HCT116 (cell line): ENCODE measurements at regions not wholly inside any gene's neighbourhood (a gene's known extent, or its start where the extent isn't known, plus 50 kb on each side); places are given as distances from the start of the nearest gene placed in this dataset.

Experiments used
- ATAC-seq: fragments of 200-7000 bp; cut with Tn5 transposase; 2 replicates; pipeline ENCODE4 v1.9.1; 2020; ENCODE audit warnings: mild to moderate bottlenecking, moderate library complexity
- BruUV-seq: library from RNA; stranded (reverse); fragments of 400-500 nt; replicated peaks from 2 replicates; lab custom pipeline; 2021; lab: Mats Ljungman, UMichigan
- CTCF ChIA-PET: fragments of 300-600 bp; sonication (Branson Sonifier 250); formaldehyde crosslinking; loops from one replicate; lab custom pipeline; 2021; ENCODE audit warnings: antibody characterized with exemption; lab: Charles Lee
- POLR2A ChIA-PET: fragments of 300-600, 350-600 bp; sonication (Branson Sonifier 250); formaldehyde crosslinking; loops from one replicate; lab custom pipeline; 2021; ENCODE audit warnings: antibody characterized with exemption; lab: Charles Lee
- RAD21 ChIA-PET, 2 experiments: fragments of 300-600 bp; sonication (Branson Sonifier 250); formaldehyde crosslinking; loops; one replicate each; lab custom pipeline; 2023; ENCODE audit warnings: low total read pairs in 2 of 2; ENCODE audit not compliant: uncharacterized antibody in 2 of 2, unreplicated experiment in 2 of 2, low non-redundant PET in 1 of 2; lab: Charles Lee
- DNase-seq: peaks from one replicate; pipeline ENCODE4 v3.0.0-alpha.2; 2010; ENCODE audit warnings: low read depth, low spot score
- H2AFZ ChIP-seq: fragments of 200-600 bp; shearing (Covaris generic), sonication (generic); 2 replicates; pipeline ENCODE4 v1.6.1; 2017; ENCODE audit warnings: low read depth, mixed run types, mixed read lengths, antibody characterized with exemption, low read length; ENCODE audit not compliant: poor library complexity, severe bottlenecking
- H3K27ac ChIP-seq: 2 replicates; pipeline ENCODE4 v1.5.1; 2012; ENCODE audit warnings: low read depth, low read length
- H3K27me3 ChIP-seq: fragments of 200-600 bp; sonication (generic); 2 replicates; pipeline ENCODE4 v1.6.1; 2016; ENCODE audit warnings: mixed run types, low read length, mixed read lengths; ENCODE audit not compliant: insufficient read depth
- H3K36me3 ChIP-seq, 2 experiments: fragments of 200-500 bp in 1 of 2; fragments of 200-600 bp in 1 of 2; sonication (Bioruptor generic) in 1 of 2; sonication (generic) in 1 of 2; 2 replicates each; pipeline versions ENCODE4 v1.5.1 to v1.6.1; 2014 to 2016; ENCODE audit warnings: low read length in 2 of 2, inconsistent platforms in 1 of 2, mixed read lengths in 1 of 2, mixed run types in 1 of 2; ENCODE audit not compliant: insufficient read depth in 2 of 2, control insufficient read depth in 1 of 2
- H3K4me1 ChIP-seq, 2 experiments: fragments of 200-600 bp in 1 of 2; sonication (generic) in 1 of 2; 2 replicates each; pipeline versions ENCODE4 v1.5.1 to v1.6.1; 2012 to 2017; ENCODE audit warnings: low read length in 2 of 2, inconsistent platforms in 1 of 2, mild to moderate bottlenecking in 1 of 2, mixed read lengths in 1 of 2, mixed run types in 1 of 2, moderate library complexity in 1 of 2; ENCODE audit not compliant: insufficient read depth in 2 of 2, control insufficient read depth in 1 of 2
- H3K4me2 ChIP-seq: fragments of 200-600 bp; sonication (generic); 2 replicates; pipeline ENCODE4 v1.6.1; 2017; ENCODE audit warnings: mixed run types, low read length, mixed read lengths
- H3K4me3 ChIP-seq, 2 experiments: fragments of 200-600 bp in 1 of 2; sonication (generic) in 1 of 2; replicated peaks in 1 of 2; 2 replicates each; pipeline ENCODE4 v1.5.1; 2011 to 2016; ENCODE audit warnings: low read length in 2 of 2, control low read depth in 1 of 2, low read depth in 1 of 2, mild to moderate bottlenecking in 1 of 2, mixed read lengths in 1 of 2, mixed run types in 1 of 2
- H3K79me2 ChIP-seq: fragments of 200-600 bp; sonication (generic); 2 replicates; pipeline ENCODE4 v1.6.1; 2017; ENCODE audit warnings: mild to moderate bottlenecking, mixed run types, low read length, moderate library complexity, mixed read lengths; ENCODE audit not compliant: insufficient read depth
- H3K9ac ChIP-seq: fragments of 200-600 bp; sonication (generic); 2 replicates; pipeline ENCODE4 v1.6.1; 2016; ENCODE audit warnings: low read length, mixed read lengths
- H3K9me2 ChIP-seq: fragments of 200-600 bp; sonication (generic), shearing (Covaris generic); 2 replicates; pipeline ENCODE4 v1.6.1; 2017; ENCODE audit warnings: mixed run types, mild to moderate bottlenecking, moderate library complexity; ENCODE audit not compliant: insufficient read depth
- H3K9me3 ChIP-seq, 2 experiments: fragments of 200-500 bp in 1 of 2; fragments of 200-600 bp in 1 of 2; sonication (Bioruptor generic) in 1 of 2; sonication (generic) in 1 of 2; 2 replicates each; pipeline ENCODE4 v1.6.1; 2014 to 2017; ENCODE audit warnings: low read length in 2 of 2, mixed read lengths in 2 of 2, inconsistent platforms in 1 of 2, low read depth in 1 of 2, mild to moderate bottlenecking in 1 of 2, mixed run types in 1 of 2, moderate library complexity in 1 of 2; ENCODE audit not compliant: control insufficient read depth in 1 of 2, insufficient read depth in 1 of 2
- H4K20me1 ChIP-seq: fragments of 200-600 bp; sonication (generic), shearing (Covaris generic); 2 replicates; pipeline ENCODE4 v1.6.1; 2017; ENCODE audit warnings: mixed run types, mild to moderate bottlenecking, moderate library complexity; ENCODE audit not compliant: insufficient read depth
- CBX3 ChIP-seq: IDR thresholded peaks from 2 replicates; pipeline ENCODE4 v1.6.1; 2012; ENCODE audit warnings: low read depth
- CEBPB ChIP-seq: IDR thresholded peaks from 2 replicates; pipeline ENCODE4 v1.6.1; 2012; ENCODE audit warnings: low read depth
- EGR1 ChIP-seq: IDR thresholded peaks from 2 replicates; pipeline ENCODE4 v1.6.1; 2012; ENCODE audit warnings: low read depth
- ELF1 ChIP-seq: IDR thresholded peaks from 2 replicates; pipeline ENCODE4 v1.6.1; 2012; ENCODE audit warnings: low read depth, borderline replicate concordance
- EZH2 ChIP-seq: fragments of 200-600 bp; sonication (generic); IDR thresholded peaks from 2 replicates; pipeline ENCODE4 v1.6.1; 2017; ENCODE audit warnings: antibody characterized with exemption, mixed run types
- EZH2phosphoT487 ChIP-seq: fragments of 200-600 bp; IDR thresholded peaks from 2 replicates; pipeline ENCODE4 v1.6.1; 2018; ENCODE audit warnings: antibody characterized with exemption, borderline replicate concordance
- FOSL1 ChIP-seq: IDR thresholded peaks from 2 replicates; pipeline ENCODE4 v1.6.1; 2012; ENCODE audit warnings: low read depth
- POLR2A ChIP-seq: IDR thresholded peaks from 2 replicates; pipeline ENCODE4 v1.7.0; 2011; ENCODE audit warnings: borderline replicate concordance; ENCODE audit not compliant: insufficient read depth, insufficient read length; ENCODE audit errors: extremely low read depth
- POLR2AphosphoS5 ChIP-seq: IDR thresholded peaks from 2 replicates; pipeline ENCODE4 v1.6.1; 2011; ENCODE audit warnings: mild to moderate bottlenecking, low read depth, low read length, moderate library complexity
- RAD21 ChIP-seq: IDR thresholded peaks from 2 replicates; pipeline ENCODE4 v1.6.1; 2012; ENCODE audit warnings: low read depth, mild to moderate bottlenecking
- REST ChIP-seq: IDR thresholded peaks from 2 replicates; pipeline ENCODE4 v1.6.1; 2012; ENCODE audit warnings: low read depth
- SIN3A ChIP-seq: IDR thresholded peaks from 2 replicates; pipeline ENCODE4 v1.6.1; 2012; ENCODE audit warnings: low read depth
- SP1 ChIP-seq: IDR thresholded peaks from 2 replicates; pipeline ENCODE4 v1.6.1; 2012; ENCODE audit warnings: low read depth
- SRF ChIP-seq: IDR thresholded peaks from 2 replicates; pipeline ENCODE4 v1.6.1; 2012; ENCODE audit warnings: low read depth
- TCF7L2 ChIP-seq: IDR thresholded peaks from 2 replicates; pipeline ENCODE4 v1.7.0; 2011; ENCODE audit warnings: borderline replicate concordance, inconsistent platforms; ENCODE audit not compliant: insufficient read depth, insufficient read length; ENCODE audit errors: extremely low read depth
- YY1 ChIP-seq: IDR thresholded peaks from 2 replicates; pipeline ENCODE4 v1.6.1; 2011; ENCODE audit warnings: low read length, low read depth, moderate library complexity, mild to moderate bottlenecking; ENCODE audit not compliant: insufficient replicate concordance; ENCODE audit errors: extremely low read depth
- ZFX ChIP-seq: fragments of 450-650 bp; IDR thresholded peaks from 2 replicates; pipeline ENCODE4 v1.6.1; 2017
- ZNF274 ChIP-seq: fragments of 200-500 bp; sonication (Bioruptor generic); IDR thresholded peaks from 2 replicates; pipeline ENCODE4 v1.6.1; 2014; ENCODE audit warnings: mild to moderate bottlenecking, low read depth, low read length, inconsistent platforms
- intact Hi-C: fragments of 100-400 bp; cut with micrococcal nuclease; formaldehyde crosslinking; loops from 2 replicates; pipeline ENCODE4 v1.10.0; 2022
- TF ChIP-seq, protein P1 (sequence below), 3 experiments: fragments of 200-600 bp in 1 of 3; sonication (generic) in 1 of 3; IDR thresholded peaks in 2 of 3; conservative IDR thresholded peaks in 1 of 3; 2 replicates each; pipeline ENCODE4 v1.5.1; 2012 to 2017; ENCODE audit warnings: low read depth in 2 of 3, low read length in 2 of 3, antibody characterized with exemption in 1 of 3, borderline replicate concordance in 1 of 3, control low read depth in 1 of 3, mild to moderate bottlenecking in 1 of 3, mixed read lengths in 1 of 3, mixed run types in 1 of 3, moderate library complexity in 1 of 3; ENCODE audit not compliant: insufficient read depth in 1 of 3
- TF ChIP-seq, protein P2 (sequence below): IDR thresholded peaks from 2 replicates; pipeline ENCODE4 v1.6.1; 2012

- BruUV-seq, result no TSS peak
- intact Hi-C loops, result no loop called here
- POLR2A ChIA-PET, result no interaction called here
- TF ChIP-seq, protein P1, sequence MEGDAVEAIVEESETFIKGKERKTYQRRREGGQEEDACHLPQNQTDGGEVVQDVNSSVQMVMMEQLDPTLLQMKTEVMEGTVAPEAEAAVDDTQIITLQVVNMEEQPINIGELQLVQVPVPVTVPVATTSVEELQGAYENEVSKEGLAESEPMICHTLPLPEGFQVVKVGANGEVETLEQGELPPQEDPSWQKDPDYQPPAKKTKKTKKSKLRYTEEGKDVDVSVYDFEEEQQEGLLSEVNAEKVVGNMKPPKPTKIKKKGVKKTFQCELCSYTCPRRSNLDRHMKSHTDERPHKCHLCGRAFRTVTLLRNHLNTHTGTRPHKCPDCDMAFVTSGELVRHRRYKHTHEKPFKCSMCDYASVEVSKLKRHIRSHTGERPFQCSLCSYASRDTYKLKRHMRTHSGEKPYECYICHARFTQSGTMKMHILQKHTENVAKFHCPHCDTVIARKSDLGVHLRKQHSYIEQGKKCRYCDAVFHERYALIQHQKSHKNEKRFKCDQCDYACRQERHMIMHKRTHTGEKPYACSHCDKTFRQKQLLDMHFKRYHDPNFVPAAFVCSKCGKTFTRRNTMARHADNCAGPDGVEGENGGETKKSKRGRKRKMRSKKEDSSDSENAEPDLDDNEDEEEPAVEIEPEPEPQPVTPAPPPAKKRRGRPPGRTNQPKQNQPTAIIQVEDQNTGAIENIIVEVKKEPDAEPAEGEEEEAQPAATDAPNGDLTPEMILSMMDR (IDR thresholded peaks at IDR 0.05 in 2 of 3, conservative IDR thresholded peaks at IDR 0.05 in 1 of 3; ENCODE audit: borderline replicate concordance in 1 of 3, insufficient read depth in 1 of 3, low read depth in 2 of 3, low read length in 2 of 3), result no peak
- TF ChIP-seq SIN3A, result no peak
- TF ChIP-seq ZFX, result no peak
- no peak for TF ChIP-seq CBX3
- TF ChIP-seq SRF, result no peak
- no peak for TF ChIP-seq TCF7L2
- no peak for TF ChIP-seq REST
- no peak for TF ChIP-seq CEBPB
- no peak for TF ChIP-seq SP1
- no peak for TF ChIP-seq EGR1
- no peak for TF ChIP-seq EZH2phosphoT487
- no peak for TF ChIP-seq FOSL1
- no peak for TF ChIP-seq ZNF274
- TF ChIP-seq POLR2A, result no peak
- TF ChIP-seq POLR2AphosphoS5, result no peak
- no peak for TF ChIP-seq RAD21
- TF ChIP-seq ELF1, result no peak
- no peak for TF ChIP-seq EZH2
- TF ChIP-seq YY1, result no peak
- TF ChIP-seq, protein P2, sequence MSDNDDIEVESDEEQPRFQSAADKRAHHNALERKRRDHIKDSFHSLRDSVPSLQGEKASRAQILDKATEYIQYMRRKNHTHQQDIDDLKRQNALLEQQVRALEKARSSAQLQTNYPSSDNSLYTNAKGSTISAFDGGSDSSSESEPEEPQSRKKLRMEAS, result no peak
- Histone ChIP-seq H3K9ac (no peak overlapping the region), H3K9me3 (0 out of 4 replicates have a peak, but pooled peaks cover 0 to 3% of the 10 kb centered on the region in 2 experiments), H3K27me3 (no peaks in the 10 kb centered on the region), H3K27ac (no peak overlapping the region), H2AFZ (no peak overlapping the region), H3K4me2 (no peak overlapping the region), H3K4me1 (no peaks in the 10 kb centered on the region), H3K79me2 (no peaks in the 10 kb centered on the region), H4K20me1 (no peaks in the 10 kb centered on the region), H3K36me3 (no peaks in the 10 kb centered on the region), H3K9me2 (no peaks in the 10 kb centered on the region), H3K4me3 (no peak overlapping the region)
- no peak for ATAC-seq
- CTCF ChIA-PET, result no interaction called here
- RAD21 ChIA-PET, result no interaction called here
- no peak for DNase-seq
Measured at GRCh38 chr7:41118486-41118885, 584.4 kb downstream of the INHBA start.
